Choroid plexus epithelial cell (primary cell): ENCODE measurements at regions not wholly inside any gene's neighbourhood (a gene's known extent, or its start where the extent isn't known, plus 50 kb on each side); places are given as distances from the start of the nearest gene placed in this dataset.
A peak's percentile ranks its signal among the peaks of the same experiment; 100 is the strongest.

Experiments used
- DNase-seq: peaks from one replicate; pipeline ENCODE4 v3.0.0-alpha.2; 2010; ENCODE audit warnings: low read depth
- H3K4me3 ChIP-seq: 2 replicates; pipeline ENCODE4 v1.5.1; 2011; ENCODE audit warnings: low read depth, mild to moderate bottlenecking, control low read depth, low read length, moderate library complexity
- TF ChIP-seq, protein P1 (sequence below): conservative IDR thresholded peaks from 2 replicates; pipeline ENCODE4 v1.5.1; 2011; ENCODE audit warnings: low read depth, mild to moderate bottlenecking, control low read depth, inconsistent platforms, low read length, moderate library complexity

DNA sequence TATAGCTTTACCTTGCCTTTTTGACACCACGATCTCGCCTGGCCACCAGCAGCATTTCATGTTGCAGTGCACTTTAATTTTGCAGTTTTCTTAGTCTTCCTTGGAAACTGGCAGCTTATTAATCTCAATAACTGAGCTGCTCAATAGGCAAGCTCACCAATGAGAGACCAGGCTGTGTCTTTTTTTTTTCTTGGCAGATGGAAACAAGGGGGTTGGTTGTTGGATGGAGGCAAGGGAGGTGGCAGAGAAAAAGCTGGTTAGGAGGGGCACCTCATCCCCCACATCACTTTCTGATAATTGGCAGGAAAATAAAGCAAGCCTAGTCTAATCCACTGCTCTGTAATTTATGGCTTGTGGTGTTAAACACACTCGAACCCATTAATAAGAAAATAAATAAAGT is 324.5 kb upstream of the WWC1 start:
- TF ChIP-seq, protein P1, sequence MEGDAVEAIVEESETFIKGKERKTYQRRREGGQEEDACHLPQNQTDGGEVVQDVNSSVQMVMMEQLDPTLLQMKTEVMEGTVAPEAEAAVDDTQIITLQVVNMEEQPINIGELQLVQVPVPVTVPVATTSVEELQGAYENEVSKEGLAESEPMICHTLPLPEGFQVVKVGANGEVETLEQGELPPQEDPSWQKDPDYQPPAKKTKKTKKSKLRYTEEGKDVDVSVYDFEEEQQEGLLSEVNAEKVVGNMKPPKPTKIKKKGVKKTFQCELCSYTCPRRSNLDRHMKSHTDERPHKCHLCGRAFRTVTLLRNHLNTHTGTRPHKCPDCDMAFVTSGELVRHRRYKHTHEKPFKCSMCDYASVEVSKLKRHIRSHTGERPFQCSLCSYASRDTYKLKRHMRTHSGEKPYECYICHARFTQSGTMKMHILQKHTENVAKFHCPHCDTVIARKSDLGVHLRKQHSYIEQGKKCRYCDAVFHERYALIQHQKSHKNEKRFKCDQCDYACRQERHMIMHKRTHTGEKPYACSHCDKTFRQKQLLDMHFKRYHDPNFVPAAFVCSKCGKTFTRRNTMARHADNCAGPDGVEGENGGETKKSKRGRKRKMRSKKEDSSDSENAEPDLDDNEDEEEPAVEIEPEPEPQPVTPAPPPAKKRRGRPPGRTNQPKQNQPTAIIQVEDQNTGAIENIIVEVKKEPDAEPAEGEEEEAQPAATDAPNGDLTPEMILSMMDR: no peak
- H3K4me3 ChIP-seq: no peak overlapping the region
- DNase-seq: no peak

DNA sequence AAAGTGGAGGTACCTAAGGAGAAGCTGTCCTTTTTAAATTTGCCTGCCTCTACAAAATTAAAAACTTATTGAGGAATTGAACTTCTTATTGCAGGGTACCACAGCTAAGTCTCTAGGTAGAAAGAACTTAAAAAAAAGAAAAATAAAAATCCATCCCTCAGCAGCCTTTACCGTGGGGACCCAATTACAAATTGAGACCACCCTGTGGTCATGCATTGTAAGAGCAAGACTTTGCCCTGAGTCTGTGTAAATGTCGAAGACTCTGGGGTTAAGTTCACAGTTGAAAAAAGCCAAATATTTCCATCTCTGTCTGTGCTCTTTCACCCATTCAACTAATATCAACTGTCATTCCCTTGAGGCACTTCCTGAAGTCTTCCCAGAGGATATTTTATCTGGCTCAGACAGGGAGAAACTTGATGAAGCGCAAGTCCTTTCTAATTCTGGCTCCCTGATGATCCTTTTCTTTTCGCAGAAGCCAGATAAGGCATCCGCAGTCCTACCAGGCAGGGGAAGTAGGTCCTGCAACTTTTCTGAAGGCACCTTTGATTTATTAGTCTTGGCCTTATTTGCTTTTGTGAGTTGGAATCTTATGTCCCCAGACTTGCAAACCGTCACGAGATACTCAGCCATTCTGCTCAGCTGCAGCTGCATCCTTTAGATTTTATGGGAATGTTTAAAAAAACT is 323.8 kb upstream of the WWC1 start:
- no peak overlapping the region for H3K4me3 ChIP-seq
- DNase-seq: no peak
- TF ChIP-seq, protein P1: peak; percentile 12

DNA sequence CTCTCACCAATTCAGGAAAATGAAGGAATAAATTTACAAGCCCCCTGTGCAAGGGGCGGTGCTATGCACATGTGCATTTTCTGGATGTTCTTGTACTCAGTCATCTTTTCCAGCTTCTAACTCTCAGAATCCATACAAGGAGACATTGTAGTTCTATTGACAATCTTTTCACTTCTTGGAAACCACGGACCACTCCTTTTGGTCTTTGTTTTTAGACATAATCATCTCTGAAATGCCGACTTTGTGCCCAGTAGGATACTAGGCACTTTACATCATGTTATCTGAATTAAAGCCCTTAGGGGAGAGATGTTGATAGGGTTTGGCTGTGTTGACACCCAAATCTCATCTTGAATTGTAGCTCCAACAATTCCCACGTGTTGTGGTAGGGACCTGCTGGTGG is 322.6 kb upstream of the WWC1 start:
- DNase-seq: no peak
- TF ChIP-seq, protein P1: no peak
- H3K4me3 ChIP-seq: no peak overlapping the region

DNA sequence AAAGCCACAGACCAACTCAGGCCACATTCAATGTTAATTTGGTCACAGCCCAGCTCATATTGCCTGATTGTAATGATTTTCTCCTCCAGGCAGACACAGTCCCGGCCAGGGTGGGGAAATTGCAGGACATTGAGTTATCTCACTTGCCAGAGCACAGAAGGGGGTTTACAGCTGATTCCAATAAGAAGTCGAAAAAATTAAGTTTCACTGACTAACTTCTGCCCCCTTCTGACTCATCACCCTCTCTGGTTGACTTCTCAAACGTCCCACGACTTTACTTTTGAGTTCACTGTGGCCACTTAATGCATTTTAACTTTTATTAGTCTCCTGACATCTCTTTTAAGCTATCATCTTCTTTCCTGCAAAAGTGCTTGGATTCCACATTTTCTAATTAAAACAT is 321.4 kb upstream of the WWC1 start:
- TF ChIP-seq, protein P1: peak; percentile 19
- DNase-seq: peak; percentile 33
- H3K4me3 ChIP-seq: no peak overlapping the region

DNA sequence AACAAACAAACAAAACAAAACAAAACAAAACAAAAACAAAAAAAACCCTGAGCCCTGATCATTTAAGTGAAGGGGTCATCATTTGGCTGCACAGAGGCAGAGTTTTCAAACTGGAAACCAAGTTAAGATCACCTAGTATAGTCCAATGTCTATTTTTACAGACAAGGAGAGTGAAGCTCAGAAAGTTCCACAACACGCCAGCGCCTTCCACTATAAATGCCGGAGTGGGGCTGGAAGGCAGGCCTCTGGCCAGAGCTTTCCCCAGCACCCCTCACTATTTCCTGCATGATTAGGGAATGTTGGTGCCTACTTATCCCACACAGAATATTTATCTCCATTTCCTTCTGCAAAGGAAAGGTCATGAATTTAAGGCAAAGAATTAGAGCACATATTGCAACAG is 319.7 kb upstream of the WWC1 start:
- DNase-seq: no peak
- TF ChIP-seq, protein P1: no peak
- no peak overlapping the region for H3K4me3 ChIP-seq

DNA sequence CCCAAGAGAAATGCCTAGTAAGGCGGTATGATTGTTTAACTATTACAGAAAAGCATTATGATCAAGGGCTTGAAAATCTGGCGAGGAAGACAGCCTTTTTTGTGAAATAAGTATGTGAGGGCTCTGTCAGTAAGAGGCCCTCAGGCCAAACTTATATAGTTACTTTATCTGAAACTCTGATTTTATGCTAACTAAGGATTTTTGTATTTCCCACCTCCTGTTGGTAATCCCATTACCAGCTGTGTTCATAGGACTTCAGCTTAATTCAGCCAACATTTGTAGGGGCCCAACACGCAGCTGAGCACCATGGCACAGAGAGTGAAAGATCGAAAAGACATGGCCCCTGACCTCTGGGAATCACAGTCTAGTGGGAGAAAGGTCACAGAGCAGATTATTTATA is 318.3 kb upstream of the WWC1 start:
- DNase-seq: no peak
- H3K4me3 ChIP-seq: no peak overlapping the region
- TF ChIP-seq, protein P1: no peak

DNA sequence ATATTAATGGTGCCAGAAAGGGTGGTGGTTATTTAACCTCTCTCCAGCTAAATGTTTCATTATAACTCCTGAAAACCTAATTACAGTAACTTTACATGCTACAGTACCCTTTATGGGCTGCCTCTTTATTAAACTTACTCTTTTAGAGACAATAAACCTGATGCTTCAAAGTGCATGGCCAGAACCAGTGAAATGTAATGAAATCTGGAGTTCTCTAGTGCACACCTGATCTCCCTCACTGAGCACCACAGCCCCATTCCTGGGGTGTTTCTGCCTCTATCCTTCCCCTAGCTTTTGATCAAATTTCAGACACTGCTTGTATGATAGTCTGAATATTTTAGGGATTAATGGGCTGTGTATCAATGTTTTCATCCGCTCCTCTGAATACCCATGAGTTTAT is 306.5 kb upstream of the WWC1 start:
- TF ChIP-seq, protein P1: no peak
- no peak for DNase-seq

More for the DNA sequence above, 306.5 kb upstream of the WWC1 start:
- no peak overlapping the region for H3K4me3 ChIP-seq
